MM.1S (cell line): ENCODE measurements at regions not wholly inside any gene's neighbourhood (a gene's known extent, or its start where the extent isn't known, plus 50 kb on each side); places are given as distances from the start of the nearest gene placed in this dataset.

ENCODE experiments used
- CTCF ChIP-seq: fragments of 300-600 bp; sonication (generic); IDR thresholded peaks from 2 replicates; pipeline ENCODE4 v1.5.1; 2016; ENCODE audit warnings: antibody characterized with exemption, low read length, mixed read lengths
- EZH2 ChIP-seq: fragments of 300-600 bp; sonication (generic); optimal IDR thresholded peaks from 2 replicates; pipeline ENCODE3; 2017; ENCODE audit warnings: low read depth, mild to moderate bottlenecking, antibody characterized with exemption, low read length, mixed read lengths

GRCh38 chr11:112382561-112382960 is 121.9 kb upstream of the PLET1 start:
- TF ChIP-seq EZH2 = no peak
- TF ChIP-seq CTCF = no peak
